ENCODE measurements at regions not wholly inside any gene's neighbourhood (a gene's known extent, or its start where the extent isn't known, plus 50 kb on each side); places are given as distances from the start of the nearest gene placed in this dataset.

- DNase-seq: no peak
- in situ Hi-C loops (cut with HindIII; ENCODE audit: low pct_ligation_motif_present, low pct_unique_long_range_greater_than_20kb, low sequenced_read_pairs): no loop called here
These were observed 1853.8 kb downstream of the EFNA5 start for GRCh38 chr5:105816961-105817360.

- DNase-seq: no peak
- in situ Hi-C loops (cut with HindIII; ENCODE audit: low pct_ligation_motif_present, low pct_unique_long_range_greater_than_20kb, low sequenced_read_pairs): no loop called here
These were observed 1858.4 kb downstream of the EFNA5 start for GRCh38 chr5:105812304-105812703.

GRCh38 chr5:105807951-105808350 is 1862.8 kb downstream of the EFNA5 start:
- in situ Hi-C loops (cut with HindIII; ENCODE audit: low pct_ligation_motif_present, low pct_unique_long_range_greater_than_20kb, low sequenced_read_pairs): no loop called here
- DNase-seq: no peak

- no peak for DNase-seq
- in situ Hi-C loops (cut with HindIII; ENCODE audit: low pct_ligation_motif_present, low pct_unique_long_range_greater_than_20kb, low sequenced_read_pairs): no loop called here
These were observed 1863.4 kb downstream of the EFNA5 start for GRCh38 chr5:105807290-105807689.

- in situ Hi-C loops (cut with HindIII; ENCODE audit: low pct_ligation_motif_present, low pct_unique_long_range_greater_than_20kb, low sequenced_read_pairs): no loop called here
- no peak for DNase-seq
These were observed 1864.1 kb downstream of the EFNA5 start for GRCh38 chr5:105806596-105806995.

DNA sequence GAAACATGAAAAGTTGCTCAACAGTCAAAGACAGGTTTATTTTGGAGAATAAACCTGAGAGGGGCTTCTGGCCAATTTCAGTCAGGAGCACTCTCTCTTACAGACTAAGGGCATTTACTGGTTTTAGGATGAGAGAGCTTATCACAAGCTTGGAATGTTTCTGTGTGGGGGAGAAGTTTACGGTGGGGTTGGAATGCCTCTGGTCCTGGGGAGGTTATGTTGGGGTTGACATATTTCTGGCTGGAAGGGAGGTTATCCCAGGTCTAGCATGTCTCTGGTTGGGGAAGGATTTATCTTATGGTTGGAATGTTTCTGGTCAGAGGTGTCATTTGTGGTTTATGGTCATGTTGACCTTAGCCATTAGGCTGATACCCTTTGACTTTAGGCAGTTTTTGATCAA is 1867.3 kb downstream of the EFNA5 start:
- in situ Hi-C loops (cut with HindIII; ENCODE audit: low pct_ligation_motif_present, low pct_unique_long_range_greater_than_20kb, low sequenced_read_pairs): no loop called here
- no peak for DNase-seq

DNA sequence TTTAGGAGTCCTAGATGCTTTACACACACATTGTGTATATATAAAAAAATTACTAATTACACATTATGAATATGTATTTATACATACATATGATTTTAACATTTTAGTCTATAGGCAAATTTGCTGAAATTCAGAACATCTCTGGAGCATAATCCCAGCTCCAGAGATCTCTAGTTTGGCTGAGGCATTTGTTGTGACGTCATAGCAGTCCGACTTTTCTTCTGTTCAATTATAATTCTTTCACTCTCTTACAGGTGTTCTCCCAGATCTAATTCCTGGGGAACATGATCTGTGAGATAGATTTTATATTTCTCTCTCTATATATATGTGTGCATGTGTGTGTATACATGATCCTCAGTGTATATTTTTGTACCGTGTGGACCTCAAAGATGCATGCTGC is 1876.2 kb downstream of the EFNA5 start:
- in situ Hi-C loops (cut with HindIII; ENCODE audit: low pct_ligation_motif_present, low pct_unique_long_range_greater_than_20kb, low sequenced_read_pairs): no loop called here
- no peak for DNase-seq

DNA sequence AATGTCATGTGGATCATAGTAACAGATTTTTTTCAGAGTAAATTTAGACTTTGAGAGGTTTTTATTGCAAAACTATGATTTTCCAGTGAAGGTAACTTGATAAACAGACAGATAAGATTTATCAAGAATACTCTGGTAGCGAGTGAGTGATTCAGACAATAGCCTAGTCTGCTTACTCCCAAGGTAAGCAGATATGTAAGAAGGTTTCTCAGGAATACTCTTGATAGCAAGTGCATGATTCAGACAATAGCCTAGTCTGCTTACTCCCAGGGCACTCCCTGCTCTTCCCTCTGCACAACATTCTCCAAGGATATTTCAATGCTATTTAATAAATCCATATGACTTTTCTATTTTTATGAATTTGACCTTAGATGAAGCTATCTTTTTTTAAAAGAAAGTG is 1881.5 kb downstream of the EFNA5 start:
- in situ Hi-C loops (cut with HindIII; ENCODE audit: low pct_ligation_motif_present, low pct_unique_long_range_greater_than_20kb, low sequenced_read_pairs): no loop called here
- no peak for DNase-seq

DNA sequence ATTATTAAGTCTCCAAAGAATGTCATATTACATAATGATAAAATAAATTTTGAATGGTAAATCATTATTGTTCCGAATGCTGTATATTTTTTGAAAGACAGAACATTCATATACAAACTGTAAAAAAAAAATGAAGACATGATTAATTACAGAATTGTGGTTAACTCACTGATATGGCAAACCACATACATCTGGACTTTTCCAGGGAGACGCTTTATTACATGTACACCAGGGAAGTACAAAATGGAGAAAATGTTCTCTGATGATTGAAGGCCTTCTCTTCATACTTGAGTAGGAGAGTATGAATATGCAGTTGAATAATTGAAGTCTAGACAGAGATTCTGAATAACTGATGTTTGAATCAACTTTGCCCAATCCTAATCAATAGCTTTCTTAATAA is 1886.9 kb downstream of the EFNA5 start:
- no peak for DNase-seq
- in situ Hi-C loops (cut with HindIII; ENCODE audit: low pct_ligation_motif_present, low pct_unique_long_range_greater_than_20kb, low sequenced_read_pairs): no loop called here

GRCh38 chr5:105782501-105782900 is 1888.2 kb downstream of the EFNA5 start:
- no peak for DNase-seq
- in situ Hi-C loops (cut with HindIII; ENCODE audit: low pct_ligation_motif_present, low pct_unique_long_range_greater_than_20kb, low sequenced_read_pairs): no loop called here

DNA sequence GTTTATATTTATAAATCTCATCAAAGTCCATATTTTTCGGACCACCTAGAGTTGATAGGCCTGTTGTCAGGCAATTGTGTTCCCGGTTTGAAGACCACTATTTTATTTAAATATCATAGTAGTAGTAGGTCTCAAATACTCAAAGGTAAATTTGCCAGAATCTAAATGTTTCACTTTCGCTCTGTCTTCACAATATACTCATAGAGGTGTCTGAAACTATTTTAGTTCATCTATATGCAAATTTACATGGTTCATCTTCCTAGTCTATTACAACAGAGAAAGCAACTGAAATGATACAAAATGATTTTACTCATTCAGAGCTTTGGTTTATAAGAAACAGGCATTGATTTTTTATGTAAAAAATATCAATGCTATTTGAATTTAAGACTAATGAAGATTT is 1897.5 kb downstream of the EFNA5 start:
- DNase-seq: no peak
- in situ Hi-C loops (cut with HindIII; ENCODE audit: low pct_ligation_motif_present, low pct_unique_long_range_greater_than_20kb, low sequenced_read_pairs): no loop called here

DNA sequence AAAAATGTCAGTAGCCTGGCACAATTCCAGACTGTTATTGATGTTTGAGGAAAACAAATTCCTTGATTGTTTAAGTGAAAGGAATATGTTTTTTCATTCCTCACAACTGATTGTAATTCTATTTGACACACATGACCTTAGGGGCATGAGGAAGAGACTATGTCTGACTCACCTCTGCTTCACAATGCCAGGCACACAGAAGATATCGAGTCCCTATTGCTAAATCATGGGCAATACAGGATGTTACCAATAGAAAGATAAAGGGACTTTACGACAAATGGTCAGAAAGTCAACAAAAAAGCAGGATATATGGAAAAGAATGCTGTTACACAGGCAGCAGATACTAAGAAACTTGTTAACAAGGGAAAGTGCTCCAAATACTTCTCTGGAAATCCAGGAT is 1903.5 kb downstream of the EFNA5 start:
- in situ Hi-C loops (cut with HindIII; ENCODE audit: low pct_ligation_motif_present, low pct_unique_long_range_greater_than_20kb, low sequenced_read_pairs): no loop called here
- DNase-seq: no peak

DNA sequence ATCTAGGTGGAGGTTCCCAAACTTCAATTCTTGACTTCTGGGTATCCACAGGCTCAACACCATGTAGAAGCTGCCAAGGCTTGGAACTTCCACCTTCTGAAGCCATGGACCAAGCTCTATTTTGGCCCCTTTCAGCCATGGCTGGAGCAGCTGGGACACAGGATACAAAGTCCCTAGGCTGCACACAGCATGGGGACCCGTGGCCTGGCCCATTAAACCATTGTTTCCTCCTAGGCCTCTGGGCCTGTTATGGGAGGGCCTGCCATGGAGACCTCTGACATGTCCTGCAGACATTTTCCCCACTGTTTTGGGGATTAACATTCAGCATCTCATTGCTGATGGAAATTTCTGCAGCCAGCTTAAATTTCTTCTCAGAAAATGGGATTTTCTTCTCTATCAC is 1908.0 kb downstream of the EFNA5 start:
- DNase-seq: no peak
- in situ Hi-C loops (cut with HindIII; ENCODE audit: low pct_ligation_motif_present, low pct_unique_long_range_greater_than_20kb, low sequenced_read_pairs): no loop called here

- in situ Hi-C loops (cut with HindIII; ENCODE audit: low pct_ligation_motif_present, low pct_unique_long_range_greater_than_20kb, low sequenced_read_pairs): no loop called here
These were observed 1916.7 kb downstream of the EFNA5 start for GRCh38 chr5:105754056-105754455.

DNA sequence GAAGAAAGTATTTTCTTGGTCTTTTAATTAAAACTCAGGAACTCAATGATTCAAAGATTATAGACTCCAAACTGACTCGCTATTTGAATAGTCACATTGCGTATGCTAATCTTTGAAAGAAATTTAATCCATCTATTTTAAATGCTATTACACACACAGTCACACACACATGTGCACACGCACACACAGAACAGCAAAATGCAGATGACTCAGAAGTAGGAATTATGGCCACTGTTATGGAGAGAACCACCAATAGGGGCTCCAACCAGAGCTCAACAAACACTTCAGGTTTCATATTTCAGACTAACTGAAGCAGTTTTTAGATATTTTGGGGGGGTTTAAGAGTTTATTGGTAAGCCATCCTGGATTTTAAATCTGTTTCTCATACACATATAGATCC is 1917.9 kb downstream of the EFNA5 start:
- no peak for DNase-seq

More at GRCh38 chr5:105754056-105754455, 1916.7 kb downstream of the EFNA5 start:
- no peak for DNase-seq

DNA sequence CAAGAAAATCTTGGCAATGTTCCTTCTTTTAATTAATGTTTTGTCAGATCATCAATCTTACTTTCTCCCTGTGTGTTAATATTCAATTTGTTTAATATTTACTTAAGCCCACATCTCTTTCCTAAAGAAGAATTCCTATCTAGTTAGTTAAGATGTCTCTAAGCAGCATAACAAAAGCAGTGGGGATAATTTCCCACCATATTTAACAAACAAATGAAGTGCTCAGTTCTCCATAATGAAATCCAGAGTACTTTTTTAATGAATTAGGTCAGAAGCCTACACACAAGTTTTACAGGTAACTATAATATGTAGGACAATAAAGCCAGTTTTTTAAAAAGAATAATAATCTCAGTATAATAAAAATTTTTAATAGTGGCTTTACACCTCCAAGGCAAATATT is 1918.8 kb downstream of the EFNA5 start:
- in situ Hi-C loops (cut with HindIII; ENCODE audit: low pct_ligation_motif_present, low pct_unique_long_range_greater_than_20kb, low sequenced_read_pairs): no loop called here
- no peak for DNase-seq

More for the DNA sequence above, 1917.9 kb downstream of the EFNA5 start:
- in situ Hi-C loops (cut with HindIII; ENCODE audit: low pct_ligation_motif_present, low pct_unique_long_range_greater_than_20kb, low sequenced_read_pairs): no loop called here

GRCh38 chr5:105745111-105745510 is 1925.6 kb downstream of the EFNA5 start:
- in situ Hi-C loops (cut with HindIII; ENCODE audit: low pct_ligation_motif_present, low pct_unique_long_range_greater_than_20kb, low sequenced_read_pairs): no loop called here
- no peak for DNase-seq

- no peak for DNase-seq
- in situ Hi-C loops (cut with HindIII; ENCODE audit: low pct_ligation_motif_present, low pct_unique_long_range_greater_than_20kb, low sequenced_read_pairs): no loop called here
These were observed 1930.5 kb downstream of the EFNA5 start for GRCh38 chr5:105740242-105740641.

- in situ Hi-C loops (cut with HindIII; ENCODE audit: low pct_ligation_motif_present, low pct_unique_long_range_greater_than_20kb, low sequenced_read_pairs): no loop called here
- DNase-seq: no peak
These were observed 1931.0 kb downstream of the EFNA5 start for GRCh38 chr5:105739732-105740131.

DNA sequence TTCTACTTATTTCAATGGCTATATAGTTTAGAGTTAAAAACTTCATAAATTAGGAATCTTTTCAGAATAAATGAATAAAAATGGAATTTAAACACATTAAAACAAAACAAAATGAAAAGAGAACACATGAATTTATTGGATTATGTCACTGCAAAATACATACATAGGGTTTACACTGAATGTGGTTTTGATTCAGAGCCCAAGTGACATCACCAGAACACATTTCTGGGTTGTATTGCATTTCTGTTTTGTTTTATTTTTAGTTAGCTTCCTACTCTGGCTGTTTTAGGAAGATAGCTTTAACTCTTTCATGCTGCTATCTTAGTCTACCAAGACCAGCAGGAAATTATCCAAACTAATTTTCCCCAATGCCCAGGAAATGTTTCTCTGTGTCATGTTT is 1935.0 kb downstream of the EFNA5 start:
- no peak for DNase-seq
- in situ Hi-C loops (cut with HindIII; ENCODE audit: low pct_ligation_motif_present, low pct_unique_long_range_greater_than_20kb, low sequenced_read_pairs): no loop called here

GRCh38 chr5:105730982-105731381 is 1939.8 kb downstream of the EFNA5 start:
- in situ Hi-C loops (cut with HindIII; ENCODE audit: low pct_ligation_motif_present, low pct_unique_long_range_greater_than_20kb, low sequenced_read_pairs): no loop called here
- no peak for DNase-seq
